Fibroblast of the aortic adventitia (primary cell): ENCODE measurements at regions not wholly inside any gene's neighbourhood (a gene's known extent, or its start where the extent isn't known, plus 50 kb on each side); places are given as distances from the start of the nearest gene placed in this dataset.

ENCODE experiments used
- DNase-seq: peaks from one replicate; pipeline ENCODE4 v3.0.0-alpha.2; 2010; ENCODE audit warnings: low read depth
- H3K4me3 ChIP-seq: 2 replicates; pipeline ENCODE4 v1.5.1; 2011; ENCODE audit warnings: low read depth, mild to moderate bottlenecking, control low read depth, low read length, moderate library complexity
- TF ChIP-seq, protein P1 (sequence below): IDR thresholded peaks from 2 replicates; pipeline ENCODE4 v1.5.1; 2011; ENCODE audit warnings: mild to moderate bottlenecking, low read length, control low read depth, inconsistent platforms; ENCODE audit not compliant: insufficient read depth

DNA sequence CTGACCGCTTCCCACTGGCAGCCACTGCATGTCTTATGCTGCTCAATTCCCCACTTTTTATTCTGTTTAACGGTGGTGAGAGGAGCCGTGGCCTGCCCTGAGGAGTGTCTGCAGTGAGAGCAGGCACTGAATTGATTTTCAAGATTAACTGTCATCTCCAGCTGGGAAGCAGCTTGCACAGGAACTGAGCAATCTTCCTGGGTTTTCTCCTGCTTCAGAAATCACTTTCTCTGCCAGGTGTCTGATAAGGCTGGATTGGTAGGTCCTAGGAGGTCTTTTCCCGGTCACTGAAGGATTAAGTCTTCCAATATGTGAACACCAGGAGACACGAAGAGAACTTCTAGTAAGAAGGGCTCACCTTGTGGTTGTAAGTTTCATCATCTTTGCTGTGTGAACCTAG is 181.1 kb upstream of the RAD23B start:
- DNase-seq, result no peak
- TF ChIP-seq, protein P1, sequence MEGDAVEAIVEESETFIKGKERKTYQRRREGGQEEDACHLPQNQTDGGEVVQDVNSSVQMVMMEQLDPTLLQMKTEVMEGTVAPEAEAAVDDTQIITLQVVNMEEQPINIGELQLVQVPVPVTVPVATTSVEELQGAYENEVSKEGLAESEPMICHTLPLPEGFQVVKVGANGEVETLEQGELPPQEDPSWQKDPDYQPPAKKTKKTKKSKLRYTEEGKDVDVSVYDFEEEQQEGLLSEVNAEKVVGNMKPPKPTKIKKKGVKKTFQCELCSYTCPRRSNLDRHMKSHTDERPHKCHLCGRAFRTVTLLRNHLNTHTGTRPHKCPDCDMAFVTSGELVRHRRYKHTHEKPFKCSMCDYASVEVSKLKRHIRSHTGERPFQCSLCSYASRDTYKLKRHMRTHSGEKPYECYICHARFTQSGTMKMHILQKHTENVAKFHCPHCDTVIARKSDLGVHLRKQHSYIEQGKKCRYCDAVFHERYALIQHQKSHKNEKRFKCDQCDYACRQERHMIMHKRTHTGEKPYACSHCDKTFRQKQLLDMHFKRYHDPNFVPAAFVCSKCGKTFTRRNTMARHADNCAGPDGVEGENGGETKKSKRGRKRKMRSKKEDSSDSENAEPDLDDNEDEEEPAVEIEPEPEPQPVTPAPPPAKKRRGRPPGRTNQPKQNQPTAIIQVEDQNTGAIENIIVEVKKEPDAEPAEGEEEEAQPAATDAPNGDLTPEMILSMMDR, result no peak
- no peak overlapping the region for H3K4me3 ChIP-seq

DNA sequence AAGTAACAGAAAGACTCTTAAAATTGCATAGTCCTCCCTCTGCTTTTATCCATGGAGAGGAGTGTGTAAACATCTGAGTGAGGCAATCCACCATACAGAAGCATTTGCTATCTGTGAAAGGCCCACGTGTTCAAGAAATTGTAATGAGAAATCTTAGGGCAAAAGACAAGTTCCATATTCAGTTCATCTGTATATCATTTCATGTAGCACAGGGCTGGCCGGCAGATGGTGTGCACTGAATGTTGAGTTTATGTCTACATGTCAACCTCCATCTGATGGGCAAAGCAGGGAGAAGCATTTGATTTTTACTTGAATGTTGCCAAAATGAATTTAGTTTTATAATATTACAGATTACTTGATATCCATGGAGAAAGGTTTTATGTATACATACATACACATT is 179.5 kb upstream of the RAD23B start:
- TF ChIP-seq, protein P1, result no peak
- no peak overlapping the region for H3K4me3 ChIP-seq
- no peak for DNase-seq

DNA sequence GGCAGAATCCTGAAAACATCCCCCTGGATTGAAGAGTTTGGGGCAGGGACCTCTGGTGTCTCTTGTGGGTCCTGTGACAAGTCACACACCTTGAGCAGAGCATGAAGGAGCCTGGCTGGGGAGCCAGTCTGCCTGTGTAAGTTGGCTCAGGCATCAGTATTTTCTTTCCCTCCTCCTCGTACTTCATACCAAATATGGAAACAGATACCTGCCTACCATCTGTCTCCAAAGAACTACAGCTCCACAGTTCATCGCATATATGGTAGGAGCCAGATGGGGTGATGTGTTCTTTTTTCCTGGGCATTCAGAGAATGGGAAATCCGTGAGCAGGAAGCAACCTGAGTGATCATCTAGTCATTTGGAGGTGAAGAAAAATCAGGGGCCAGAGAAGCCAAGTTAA is 177.3 kb upstream of the RAD23B start:
- H3K4me3 ChIP-seq, result no peak overlapping the region
- TF ChIP-seq, protein P1, result no peak
- DNase-seq, result no peak

DNA sequence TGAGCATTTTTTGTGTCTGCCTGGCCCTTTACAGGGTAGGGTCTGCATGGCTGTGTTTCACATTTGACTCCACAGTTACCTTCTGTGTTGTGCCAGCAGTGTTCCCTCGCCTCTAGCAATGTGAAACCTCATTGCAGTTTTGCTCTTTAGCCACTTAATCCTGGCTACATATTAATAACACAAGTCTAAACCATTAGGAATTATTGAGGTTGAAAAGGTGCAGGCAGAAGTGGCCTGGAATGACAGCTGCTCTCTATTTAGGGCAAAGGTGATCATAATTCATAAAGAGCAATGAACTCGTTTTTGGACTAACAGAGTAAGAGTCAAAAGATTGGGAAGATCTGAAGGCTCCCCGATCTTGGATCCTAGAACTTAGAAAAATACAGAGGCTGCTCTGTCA is 176.7 kb upstream of the RAD23B start:
- TF ChIP-seq, protein P1, result no peak
- no peak for DNase-seq
- H3K4me3 ChIP-seq, result no peak overlapping the region

DNA sequence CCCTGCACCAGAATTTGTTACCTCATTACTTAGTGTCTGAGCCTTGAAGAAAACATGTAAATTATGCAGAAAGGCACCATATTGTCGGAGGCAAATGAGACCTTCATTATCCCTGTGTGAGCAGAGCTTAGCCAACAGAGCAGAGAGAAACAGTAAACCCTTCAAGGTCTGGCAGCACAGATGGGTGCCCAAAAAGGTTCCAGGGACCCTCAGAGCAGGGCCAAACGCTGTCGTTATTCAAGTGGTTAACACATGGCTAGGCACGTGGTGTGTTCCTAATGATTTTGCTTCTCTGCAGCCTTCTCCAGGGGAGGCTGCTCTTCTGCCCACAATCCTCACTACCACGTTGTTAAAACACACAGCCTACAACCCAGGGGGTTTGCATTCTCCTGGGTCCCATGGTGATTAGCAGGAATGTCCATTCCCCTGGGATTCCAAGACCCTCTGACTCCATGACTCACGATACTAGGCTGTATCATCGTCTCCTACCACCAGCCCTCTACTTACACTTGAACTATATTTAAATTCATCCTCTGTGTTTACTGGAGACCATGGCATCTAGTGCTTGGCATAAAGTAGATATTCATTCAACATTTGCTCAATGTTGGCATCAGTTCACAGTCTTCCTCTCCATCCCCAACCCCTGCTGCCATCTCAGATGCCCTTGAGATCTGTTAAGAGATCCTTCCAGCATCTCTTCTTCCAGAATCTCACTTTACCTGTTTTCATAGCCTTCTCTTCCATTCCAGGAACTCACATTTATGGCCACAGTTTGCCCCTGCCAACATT is 174.5 kb upstream of the RAD23B start:
- H3K4me3 ChIP-seq, result no peak overlapping the region
- TF ChIP-seq, protein P1, result no peak
- DNase-seq, result no peak

DNA sequence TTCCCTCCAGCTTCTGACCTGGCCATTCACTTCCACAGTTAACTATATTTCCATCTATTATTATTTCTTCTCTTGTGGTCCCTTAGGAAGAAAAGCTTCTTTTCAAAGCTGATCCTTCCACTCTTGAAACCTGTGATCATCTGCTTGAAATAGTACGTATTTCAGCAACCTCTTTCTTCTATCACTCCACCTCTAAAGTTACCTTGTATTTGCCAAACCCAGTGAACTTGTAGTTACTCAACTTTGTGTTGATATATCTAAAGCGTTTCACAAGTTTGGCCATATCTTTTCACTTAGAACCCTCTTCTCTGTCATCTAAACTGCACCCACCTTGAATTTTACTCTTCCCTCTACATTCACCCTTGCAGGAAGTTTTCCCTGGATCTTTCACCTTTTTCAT is 173.8 kb upstream of the RAD23B start:
- no peak overlapping the region for H3K4me3 ChIP-seq
- TF ChIP-seq, protein P1, result no peak
- no peak for DNase-seq

DNA sequence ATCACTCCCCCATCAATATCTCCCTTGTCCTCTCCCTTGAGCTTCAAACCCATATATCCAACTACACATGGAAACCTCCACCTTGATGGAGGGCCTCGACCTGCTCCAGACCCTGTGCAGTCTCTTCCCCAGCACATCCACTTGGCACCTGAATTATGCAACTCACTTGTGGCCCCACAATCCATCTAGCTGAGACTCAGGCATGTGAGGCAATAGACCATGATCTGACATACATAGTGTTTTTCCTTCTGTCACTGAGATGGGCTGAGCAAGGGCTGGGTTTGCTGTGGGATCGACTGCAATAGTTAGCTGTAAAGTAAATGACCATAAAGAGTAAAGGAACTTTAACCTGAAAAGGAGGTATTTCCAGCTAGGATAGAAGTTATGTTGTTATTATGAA is 172.9 kb upstream of the RAD23B start:
- no peak for DNase-seq
- TF ChIP-seq, protein P1, result no peak
- no peak overlapping the region for H3K4me3 ChIP-seq
